PC-9 (cell line): ENCODE measurements at regions not wholly inside any gene's neighbourhood (a gene's known extent, or its start where the extent isn't known, plus 50 kb on each side); places are given as distances from the start of the nearest gene placed in this dataset.

Experiments
- BruUV-seq: library from RNA; stranded (reverse); fragments of 400-500 nt; replicated peaks from 2 replicates; lab custom pipeline; 2021; lab: Mats Ljungman, UMichigan
- CTCF ChIA-PET: fragments of 300-600 bp; sonication (Branson Sonifier 250); formaldehyde crosslinking; loops from one replicate; lab custom pipeline; 2022; ENCODE audit warnings: antibody characterized with exemption; lab: Charles Lee
- POLR2A ChIA-PET: fragments of 300-600 bp; sonication (Branson Sonifier 250); formaldehyde crosslinking; loops from one replicate; lab custom pipeline; 2022; ENCODE audit warnings: antibody characterized with exemption; ENCODE audit not compliant: unreplicated experiment; lab: Charles Lee
- DNase-seq, 2 experiments: peaks; one replicate each; pipeline versions ENCODE4 v3.0.0 to v3.0.0-alpha.2; 2015 to 2022; ENCODE audit warnings: mixed read lengths in 1 of 2
- H2AFZ ChIP-seq: fragments of 200-600 bp; sonication (generic); 2 replicates; pipeline ENCODE4 v1.8.1; 2017; ENCODE audit warnings: antibody characterized with exemption
- H3F3A ChIP-seq: fragments of 200-600 bp; sonication (generic); 2 replicates; pipeline ENCODE4 v1.8.1; 2017; ENCODE audit warnings: antibody characterized with exemption, mild to moderate bottlenecking, low read depth; ENCODE audit not compliant: insufficient read depth
- H3K27ac ChIP-seq: fragments of 200-600 bp; sonication (generic); 2 replicates; pipeline ENCODE4 v1.6.1; 2016; ENCODE audit warnings: mixed run types
- H3K27me3 ChIP-seq: fragments of 200-600 bp; sonication (generic); 2 replicates; pipeline ENCODE4 v1.6.1; 2016; ENCODE audit warnings: low read depth, mixed run types; ENCODE audit not compliant: insufficient read depth
- H3K36me3 ChIP-seq: fragments of 200-600 bp; sonication (generic); 2 replicates; pipeline ENCODE4 v1.6.1; 2016; ENCODE audit warnings: low read depth, mixed run types
- H3K4me1 ChIP-seq: fragments of 200-600 bp; sonication (generic); replicated peaks from 2 replicates; pipeline ENCODE4 v1.6.1; 2016; ENCODE audit warnings: mixed run types; ENCODE audit not compliant: insufficient read depth
- H3K4me2 ChIP-seq: fragments of 200-600 bp; sonication (generic); 2 replicates; pipeline ENCODE4 v1.6.1; 2017; ENCODE audit warnings: mixed run types
- H3K4me3 ChIP-seq: fragments of 200-600 bp; sonication (generic); 2 replicates; pipeline ENCODE4 v1.6.1; 2016; ENCODE audit warnings: mixed run types
- H3K79me2 ChIP-seq: fragments of 200-600 bp; sonication (generic); 2 replicates; pipeline ENCODE4 v1.6.1; 2017; ENCODE audit warnings: low read depth, mixed run types
- H3K9me2 ChIP-seq: fragments of 200-600 bp; sonication (generic); 2 replicates; pipeline ENCODE4 v1.8.1; 2017; ENCODE audit warnings: mild to moderate bottlenecking; ENCODE audit not compliant: insufficient read depth
- H3K9me3 ChIP-seq: fragments of 200-600 bp; sonication (generic); 2 replicates; pipeline ENCODE4 v1.8.1; 2016; ENCODE audit warnings: low read depth; ENCODE audit not compliant: insufficient read depth
- H4K20me1 ChIP-seq: fragments of 200-600 bp; sonication (generic); 2 replicates; pipeline ENCODE4 v1.8.1; 2017; ENCODE audit not compliant: insufficient read depth
- CTCF ChIP-seq: fragments of 200-600 bp; sonication (generic); conservative IDR thresholded peaks from 2 replicates; pipeline ENCODE4 v1.6.1; 2017; ENCODE audit warnings: mixed run types, antibody characterized with exemption, mild to moderate bottlenecking, moderate library complexity
- EZH2 ChIP-seq: fragments of 200-600 bp; sonication (generic); IDR thresholded peaks from 2 replicates; pipeline ENCODE4 v1.8.0; 2017; ENCODE audit warnings: antibody characterized with exemption, low read depth
- intact Hi-C: fragments of 100-400 bp; cut with micrococcal nuclease; formaldehyde crosslinking; loops from one replicate; pipeline ENCODE4 v1.10.0; 2022; ENCODE audit not compliant: unreplicated experiment

- POLR2A ChIA-PET = no interaction called here
- Histone ChIP-seq H3K9me2 (no peaks in the 10 kb centered on the region), H3K36me3 (no peaks in the 10 kb centered on the region), H2AFZ (no peak overlapping the region), H3K4me2 (no peak overlapping the region), H3K9me3 (no peaks in the 10 kb centered on the region), H3K27ac (no peak overlapping the region), H3K4me1 (no peaks in the 10 kb centered on the region), H3K4me3 (no peak overlapping the region), H3F3A (no peaks in the 10 kb centered on the region), H4K20me1 (no peaks in the 10 kb centered on the region), H3K79me2 (no peaks in the 10 kb centered on the region), H3K27me3 (peaks cover 30% of the 10 kb centered on the region)
- no peak for TF ChIP-seq EZH2
- no peak for TF ChIP-seq CTCF
- CTCF ChIA-PET = interaction anchor here (0.5 kb wide), 1 partner anchor 166 kb away, joined by 3 read pairs; no protein-coding TSS in a partner anchor
- intact Hi-C loops = no loop called here
- DNase-seq = no peak
- no TSS peak for BruUV-seq
Observed at GRCh38 chr1:29467989-29468900, 231.9 kb downstream of the PTPRU start.

GRCh38 chr1:29466258-29466657, 229.9 kb downstream of the PTPRU start:
- no peaks in the 10 kb centered on the region for H3F3A ChIP-seq
- H3K4me3 ChIP-seq = no peak overlapping the region
- no TSS peak for BruUV-seq
- no peaks in the 10 kb centered on the region for H3K9me3 ChIP-seq
- H3K9me2 ChIP-seq = no peaks in the 10 kb centered on the region
- no peaks in the 10 kb centered on the region for H3K79me2 ChIP-seq
- TF ChIP-seq EZH2 = no peak
- TF ChIP-seq CTCF = no peak
- ChIA-PET POLR2A (no interaction called here), CTCF (no interaction called here)
- DNase-seq = no peak
- intact Hi-C loops = no loop called here
- H3K27ac ChIP-seq = no peak overlapping the region
- H2AFZ ChIP-seq = no peak overlapping the region
- H3K4me2 ChIP-seq = no peak overlapping the region
- no peaks in the 10 kb centered on the region for H4K20me1 ChIP-seq
- peaks cover 20% of the 10 kb centered on the region for H3K27me3 ChIP-seq
- no peaks in the 10 kb centered on the region for H3K36me3 ChIP-seq
- H3K4me1 ChIP-seq = no peaks in the 10 kb centered on the region

- Histone ChIP-seq H4K20me1 (no peaks in the 10 kb centered on the region), H3K4me2 (no peak overlapping the region), H3K4me3 (no peak overlapping the region), H3K9me2 (no peaks in the 10 kb centered on the region), H3K9me3 (no peaks in the 10 kb centered on the region), H3K27me3 (peaks cover 15% of the 10 kb centered on the region), H3K36me3 (no peaks in the 10 kb centered on the region), H3K27ac (no peak overlapping the region), H3K79me2 (no peaks in the 10 kb centered on the region), H3K4me1 (no peaks in the 10 kb centered on the region), H3F3A (no peaks in the 10 kb centered on the region), H2AFZ (no peak overlapping the region)
- no peak for DNase-seq
- CTCF ChIA-PET = no interaction called here
- intact Hi-C loops = no loop called here
- TF ChIP-seq CTCF (no peak), EZH2 (no peak)
- POLR2A ChIA-PET = no interaction called here
- BruUV-seq = no TSS peak
Observed at GRCh38 chr1:29465755-29466154, 229.4 kb downstream of the PTPRU start.
